HG03521 (cell line): ENCODE measurements at regions not wholly inside any gene's neighbourhood (a gene's known extent, or its start where the extent isn't known, plus 50 kb on each side); places are given as distances from the start of the nearest gene placed in this dataset.
"Not testable (repeated sequence)": the region's sequence is repeated elsewhere in the genome, so short reads cannot be mapped to it uniquely, and the experiment has no call there.

ENCODE experiments used
- ATAC-seq: cut with Tn5 transposase; IDR thresholded peaks from one replicate; pipeline ENCODE4 v1.9.1; 2021; ENCODE audit warnings: mild to moderate bottlenecking, moderate library complexity; ENCODE audit not compliant: unreplicated experiment

DNA sequence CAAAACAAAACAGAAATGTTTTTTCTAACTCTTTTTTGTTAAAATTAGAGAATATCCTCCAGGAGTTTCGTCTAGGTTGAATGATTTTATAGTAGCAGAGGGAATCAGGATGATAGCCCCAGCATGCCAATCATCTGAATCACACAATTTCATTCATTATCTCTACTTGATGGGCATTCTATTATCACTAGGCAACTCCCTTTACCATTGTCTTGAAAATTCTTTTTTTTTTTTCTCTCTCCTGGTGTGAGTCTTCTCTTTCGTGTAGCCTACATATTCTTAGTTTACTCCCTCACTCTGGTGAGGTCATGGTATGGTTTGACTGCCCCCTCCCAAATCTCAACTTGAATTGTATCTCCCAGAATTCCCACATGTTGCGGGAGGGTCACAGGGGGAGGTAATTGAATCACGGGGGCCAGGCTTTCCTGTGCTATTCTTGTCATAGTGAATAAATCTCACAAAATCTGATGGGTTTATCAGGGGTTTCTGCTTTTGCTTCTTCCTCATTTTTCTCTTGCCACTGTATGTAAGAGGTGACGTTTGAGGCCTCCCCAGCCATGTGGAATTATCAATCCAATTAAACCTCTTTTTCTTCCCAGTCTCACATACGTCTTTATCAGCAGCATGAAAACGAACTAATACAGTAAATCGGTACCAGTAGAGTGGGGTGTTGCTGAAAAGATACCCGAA, 105.0 kb downstream of the OTUD1 start:
- no peak for ATAC-seq

DNA sequence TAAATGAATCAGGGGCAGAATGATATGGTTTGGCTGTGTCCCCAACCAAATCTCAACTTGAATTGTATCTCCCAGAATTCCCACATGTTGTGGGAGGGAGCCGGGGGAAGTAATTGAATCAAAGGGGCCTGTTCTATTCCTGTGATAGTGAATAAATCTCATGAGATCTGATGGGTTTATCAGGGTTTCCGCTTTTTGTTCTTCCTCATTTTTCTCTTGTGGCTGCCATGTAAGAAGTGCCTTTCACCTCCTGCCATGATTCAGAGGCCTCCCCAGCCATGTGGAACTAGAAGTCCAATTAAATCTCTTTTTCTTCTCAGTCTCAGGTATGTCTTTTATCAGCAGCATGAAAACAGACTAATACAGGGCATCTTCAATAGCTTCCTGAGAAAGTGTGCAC, 107.0 kb downstream of the OTUD1 start:
- not testable (repeated sequence) for ATAC-seq

DNA sequence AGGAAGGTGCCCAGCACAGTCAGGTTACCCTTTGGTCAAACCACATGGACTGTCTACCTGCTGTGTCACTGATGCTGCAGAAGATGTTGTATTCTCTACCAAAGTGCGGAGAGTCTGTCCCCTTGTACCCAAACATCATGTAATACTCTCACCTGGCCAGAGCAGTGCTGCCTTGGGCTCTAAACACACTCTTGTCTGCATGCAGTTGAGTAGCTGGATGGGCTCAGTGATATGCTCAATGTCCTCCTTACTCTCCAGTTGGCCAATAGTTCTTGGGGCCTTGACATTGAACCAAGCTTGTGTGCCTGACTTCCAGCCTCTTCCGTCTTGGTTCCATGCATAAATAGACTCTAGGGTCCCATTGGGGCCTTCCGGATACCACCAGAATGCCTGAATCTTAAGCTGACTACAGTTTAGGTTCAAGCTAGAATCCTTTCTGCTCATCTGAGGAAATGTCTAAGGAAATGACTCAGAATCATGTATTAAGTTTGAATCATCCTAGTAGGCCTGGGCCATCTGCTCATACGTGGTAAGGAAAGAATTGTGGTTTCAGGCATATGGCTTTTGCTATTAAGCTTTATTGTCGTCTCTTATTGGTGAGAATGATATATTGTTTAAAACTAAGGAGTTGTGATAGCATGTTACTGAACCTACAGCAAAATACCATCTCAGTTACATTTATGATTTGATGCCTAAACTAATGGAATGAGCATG, 118.0 kb downstream of the OTUD1 start:
- no peak for ATAC-seq

DNA sequence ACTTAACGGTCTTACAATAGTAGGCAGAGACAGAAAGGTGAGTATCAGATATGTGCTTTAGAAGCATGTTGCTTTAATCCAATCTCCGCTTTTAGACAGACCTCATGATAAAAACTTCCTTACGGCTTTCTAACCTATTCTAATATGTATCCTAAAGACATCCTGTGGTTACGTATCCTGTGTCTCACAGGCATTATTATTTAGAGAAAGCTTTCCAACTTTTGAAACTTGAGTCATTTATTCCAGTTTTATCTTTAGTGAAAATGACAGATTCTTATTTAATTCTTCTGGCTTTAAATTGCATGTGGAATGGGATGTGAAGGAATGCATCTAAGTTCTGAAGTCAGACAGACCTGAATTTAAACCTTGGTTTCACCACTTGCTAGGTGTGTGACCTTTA, 118.9 kb downstream of the OTUD1 start:
- ATAC-seq, result no peak

DNA sequence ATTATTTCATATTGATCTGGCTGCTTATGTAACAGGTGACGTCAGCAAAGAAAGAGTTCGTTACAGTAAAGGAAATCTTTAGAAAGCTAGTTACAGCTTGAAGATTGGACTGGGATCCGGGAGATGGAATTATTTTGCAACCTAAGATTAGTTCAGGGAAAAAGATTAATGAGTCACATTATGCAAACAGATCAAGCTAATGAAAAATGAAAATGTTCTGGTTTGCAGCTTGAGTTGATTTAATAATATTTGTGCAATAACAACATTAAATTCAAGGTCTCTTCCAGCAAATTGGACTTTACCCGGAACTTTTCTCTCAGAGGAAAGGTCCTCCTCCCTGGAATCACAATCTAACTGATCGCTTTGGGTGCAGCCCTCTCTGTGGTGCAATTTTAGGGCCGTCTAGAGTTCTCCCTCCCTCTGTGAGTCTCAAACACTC, 119.5 kb downstream of the OTUD1 start:
- ATAC-seq, result no peak

DNA sequence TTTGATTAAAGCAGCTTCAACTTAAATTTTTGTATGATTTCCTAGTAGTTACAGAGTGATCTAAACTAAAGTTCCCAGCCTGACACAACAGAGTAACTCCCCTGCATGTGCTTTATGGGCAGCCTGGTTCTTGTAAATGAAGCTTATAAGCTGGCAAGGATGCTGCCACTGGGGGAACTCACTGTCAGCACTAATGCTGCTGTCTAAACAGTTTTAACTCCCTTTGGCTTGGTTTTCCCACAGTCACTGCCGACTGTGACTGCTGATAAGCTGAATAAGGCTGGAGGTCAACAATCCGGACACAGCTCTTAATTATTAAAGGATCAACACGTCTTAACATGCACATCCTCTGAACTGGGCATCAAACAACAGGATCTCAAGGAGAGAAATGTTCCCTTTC, 130.1 kb downstream of the OTUD1 start:
- no peak for ATAC-seq

DNA sequence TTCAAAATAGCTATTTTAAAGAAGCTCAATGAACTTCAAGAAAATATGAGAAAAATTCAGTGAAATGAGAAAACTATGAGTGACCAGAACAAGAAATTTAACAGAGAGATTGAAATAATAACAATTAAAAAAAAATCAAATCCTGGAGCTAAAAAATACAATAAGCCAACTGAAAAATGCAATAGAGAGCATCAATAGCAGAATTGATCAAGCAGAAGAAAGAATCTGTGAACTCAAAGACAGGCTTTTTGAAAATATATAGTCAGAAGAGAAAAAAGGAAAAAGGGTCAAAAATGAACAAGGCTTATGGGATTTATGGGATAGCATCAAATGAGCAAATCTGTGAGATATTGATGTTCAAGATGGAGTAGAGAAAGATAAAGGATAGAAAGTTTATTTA, 133.0 kb downstream of the OTUD1 start:
- no peak for ATAC-seq

DNA sequence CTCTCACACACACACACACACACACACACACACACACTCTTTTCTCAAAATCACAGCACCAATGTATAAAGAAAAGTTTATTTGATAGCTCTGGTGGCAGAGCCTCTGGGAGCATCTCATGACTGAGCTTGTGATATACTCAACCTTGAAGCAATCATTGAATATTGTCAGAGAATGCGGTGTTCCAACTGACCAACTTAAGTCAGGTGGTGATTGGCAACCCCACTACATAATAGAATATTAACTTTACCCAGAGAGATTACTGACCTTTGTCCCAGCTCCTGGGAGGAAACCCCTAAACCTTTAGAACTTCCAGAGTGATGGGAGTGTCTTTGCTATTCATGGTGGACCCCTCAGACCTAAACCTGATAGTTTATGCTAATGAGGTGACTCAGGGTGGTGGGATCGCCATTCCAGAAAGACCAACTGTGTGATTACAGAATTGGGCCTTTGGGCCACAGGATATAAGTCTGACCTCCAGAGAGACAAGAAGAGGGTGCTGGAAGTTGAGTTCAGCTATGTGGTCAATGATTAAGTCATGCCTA, 143.1 kb downstream of the OTUD1 start:
- no peak for ATAC-seq

DNA sequence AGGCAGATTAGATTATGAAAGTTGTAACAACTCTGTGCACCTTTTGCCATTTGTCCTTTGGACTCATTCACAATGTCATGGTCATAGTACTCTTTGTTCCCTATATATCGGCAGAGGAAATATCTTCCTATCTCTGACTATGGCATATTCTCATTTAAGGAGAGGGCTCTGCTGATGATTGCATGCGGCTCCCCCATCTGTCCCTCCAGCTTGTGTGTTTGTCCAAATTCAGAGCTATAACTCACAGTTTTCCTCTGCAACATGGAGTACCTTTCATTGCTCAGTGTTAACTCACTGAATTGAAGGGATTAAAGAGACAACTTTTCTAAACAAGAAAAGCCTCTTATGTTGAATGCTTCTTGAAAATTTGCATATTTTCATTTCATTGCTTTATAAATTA, 145.5 kb downstream of the OTUD1 start:
- no peak for ATAC-seq

DNA sequence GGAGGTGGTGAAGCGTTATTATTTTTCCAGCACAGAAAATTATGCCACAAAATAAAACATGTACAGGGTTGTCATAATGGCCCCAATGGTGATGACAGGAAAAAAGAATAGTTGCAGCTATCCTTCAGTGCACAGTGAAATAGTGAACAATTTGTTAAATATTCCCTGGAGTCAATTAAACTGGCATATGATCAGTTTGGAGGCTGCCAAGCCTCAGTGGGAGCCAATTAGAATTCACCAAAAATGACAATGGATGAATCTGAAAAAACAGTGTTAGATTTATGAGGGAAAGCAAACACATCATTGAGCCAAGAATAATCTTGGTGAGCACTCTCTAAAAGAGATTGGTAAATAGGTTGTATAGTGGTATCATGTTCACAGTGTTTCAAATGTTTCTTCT, 146.3 kb downstream of the OTUD1 start:
- ATAC-seq, result no peak

DNA sequence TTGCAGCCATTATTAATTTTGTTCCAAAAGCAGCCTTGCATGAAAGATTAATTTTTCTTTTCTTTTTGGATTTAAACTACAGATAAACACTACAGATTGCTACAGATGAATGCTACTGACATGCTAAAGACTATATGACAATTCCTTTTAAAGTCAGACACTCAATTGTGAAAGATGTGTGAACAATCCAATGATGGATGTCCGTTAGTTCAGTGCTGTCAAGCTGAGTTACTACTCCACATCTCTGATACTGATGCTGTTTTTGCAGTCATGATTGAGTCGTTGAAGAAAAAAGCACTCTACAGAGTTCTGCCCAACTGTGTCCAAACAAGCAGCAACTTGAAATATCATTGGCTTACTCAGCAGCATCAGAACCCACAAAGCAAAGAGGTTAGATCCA, 146.8 kb downstream of the OTUD1 start:
- no peak for ATAC-seq

DNA sequence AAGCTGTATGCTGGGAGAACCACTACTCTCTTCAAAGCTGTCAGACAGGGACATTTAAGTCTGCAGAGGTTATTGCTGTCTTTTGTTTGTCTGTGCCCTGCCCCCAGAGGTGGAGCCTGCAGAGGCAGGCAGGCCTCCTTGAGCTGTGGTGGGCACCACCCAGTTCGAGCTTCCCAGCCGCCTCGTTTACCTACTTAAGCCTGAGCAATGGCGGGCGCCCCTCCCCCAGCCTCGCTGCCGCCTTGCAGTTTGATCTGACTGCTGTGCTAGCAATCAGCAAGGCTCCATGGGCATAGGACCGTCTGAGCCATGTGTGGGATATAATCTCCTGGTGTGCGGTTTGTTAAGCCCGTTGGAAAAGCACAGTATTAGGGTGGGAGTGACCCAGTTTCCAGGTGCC, 156.4 kb downstream of the OTUD1 start:
- not testable (repeated sequence) for ATAC-seq

DNA sequence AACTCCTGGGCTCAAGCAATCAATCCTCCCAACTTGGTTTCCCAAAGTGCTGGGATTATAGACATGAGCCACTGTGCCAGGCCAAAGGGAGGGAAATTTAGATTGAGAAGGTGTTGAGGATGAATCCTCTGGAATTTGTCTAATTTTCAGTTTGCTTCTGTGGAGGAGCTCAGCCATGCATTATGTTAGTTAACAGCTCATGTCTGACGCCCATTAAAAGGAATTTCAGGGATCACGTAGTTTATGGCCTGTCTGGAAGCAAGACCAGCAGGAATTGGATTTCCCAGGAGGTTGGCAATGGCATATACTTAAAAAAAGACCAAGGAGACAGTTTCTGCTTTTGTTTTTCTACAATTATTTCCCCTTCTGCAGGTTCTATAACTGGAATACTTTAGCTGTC, 165.7 kb downstream of the OTUD1 start:
- no peak for ATAC-seq

DNA sequence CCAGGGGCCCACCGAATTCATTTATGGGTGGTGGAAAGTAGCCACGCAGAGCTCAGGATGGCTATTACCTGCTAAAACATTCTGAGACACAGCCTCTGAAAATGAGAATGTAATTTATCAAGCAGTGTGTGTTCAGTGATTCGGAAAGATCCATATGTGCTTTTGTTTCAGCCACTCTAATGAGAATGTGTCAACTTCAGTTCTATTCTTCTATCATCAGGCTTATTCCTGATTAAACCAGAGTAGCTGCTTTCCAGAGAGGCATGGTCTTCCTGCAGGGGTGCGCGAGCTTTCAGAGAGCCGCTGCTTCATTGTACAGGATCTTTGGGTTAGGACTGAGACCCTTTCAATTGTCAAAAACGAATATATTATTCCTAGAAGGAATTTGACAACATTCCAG, 167.6 kb downstream of the OTUD1 start:
- ATAC-seq, result no peak

DNA sequence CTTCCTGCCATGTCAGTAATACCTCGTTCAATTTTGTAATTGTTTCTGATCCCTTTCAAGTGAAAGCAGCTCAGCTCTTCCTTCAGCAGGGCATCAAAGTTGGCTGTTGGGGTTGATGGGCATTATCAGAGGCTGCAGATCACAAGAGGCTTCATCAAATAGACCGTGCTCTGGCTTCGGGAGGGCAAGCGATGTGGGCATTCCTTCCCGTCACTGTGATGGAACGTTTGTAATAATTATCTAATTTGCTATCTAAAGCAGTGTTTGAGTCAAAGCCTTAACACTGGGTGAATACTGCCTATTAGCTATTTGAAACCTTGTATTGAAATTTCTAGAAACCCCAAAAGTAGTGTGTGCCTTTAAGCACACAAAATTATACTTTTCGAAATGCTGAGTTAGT, 170.1 kb downstream of the OTUD1 start:
- no peak for ATAC-seq

DNA sequence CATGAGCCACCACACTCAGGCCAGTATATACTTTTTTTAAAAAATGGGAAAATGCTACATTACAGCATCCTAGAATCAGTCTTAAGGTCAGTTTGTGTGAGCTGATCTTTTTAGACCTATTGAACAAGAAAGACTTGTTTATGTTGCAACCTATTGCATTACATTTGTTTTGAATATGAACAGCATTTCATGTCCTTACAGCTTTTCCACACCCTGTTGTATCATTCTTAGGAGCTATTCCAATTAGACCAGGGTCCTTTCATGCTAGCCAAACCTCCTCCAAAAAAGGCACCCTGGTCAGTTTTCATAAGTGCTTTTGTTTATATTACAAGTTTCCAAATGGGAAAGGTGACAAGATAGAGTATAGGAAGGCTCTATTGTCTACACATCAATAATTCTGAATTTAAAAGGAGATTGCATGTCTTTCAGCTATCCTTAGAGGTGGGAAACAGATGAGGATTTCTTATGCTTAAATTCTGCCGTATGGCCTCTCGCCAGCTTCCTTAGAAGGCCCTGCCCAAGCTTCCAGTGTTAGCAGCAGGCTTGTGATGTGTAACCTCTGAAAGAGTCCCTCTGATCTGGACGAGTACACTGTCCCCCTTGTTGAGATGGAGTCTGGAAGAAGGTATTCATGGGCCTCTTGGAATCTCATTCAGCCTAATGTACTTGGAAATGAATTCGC, 171.9 kb downstream of the OTUD1 start:
- ATAC-seq, result no peak

DNA sequence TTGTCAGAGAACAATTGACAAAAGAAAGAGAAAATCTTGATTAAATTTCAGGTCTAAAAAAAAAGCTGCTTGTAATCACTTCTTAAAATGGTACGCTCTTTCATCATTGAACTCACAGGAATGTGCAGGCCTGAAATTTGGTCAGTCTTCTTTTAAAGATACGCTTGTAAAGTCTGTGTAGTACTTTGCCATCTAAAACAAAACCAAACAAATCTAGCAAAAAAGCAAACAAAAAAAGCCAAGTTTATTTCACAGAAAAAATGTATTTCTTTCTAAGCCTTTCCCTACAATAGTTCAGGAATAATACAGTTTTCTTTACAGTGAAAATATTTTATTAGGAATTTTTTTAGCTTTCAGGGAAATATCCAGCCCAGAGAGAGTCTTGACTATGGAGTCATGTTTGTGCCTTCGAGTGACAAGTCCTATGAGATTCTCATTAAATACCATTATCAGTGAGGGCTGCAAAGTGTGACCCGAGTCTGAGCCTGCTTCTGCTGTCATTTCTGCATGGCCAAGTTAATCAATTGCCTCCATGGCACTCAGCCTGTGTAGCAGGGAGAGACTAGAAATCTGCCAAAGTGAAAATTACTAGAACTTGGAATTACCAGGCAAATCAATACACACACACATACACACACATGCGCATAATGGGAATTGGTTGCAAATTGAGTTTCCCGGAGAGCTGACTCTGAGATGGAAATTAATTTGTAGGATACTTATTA, 172.6 kb downstream of the OTUD1 start:
- no peak for ATAC-seq

DNA sequence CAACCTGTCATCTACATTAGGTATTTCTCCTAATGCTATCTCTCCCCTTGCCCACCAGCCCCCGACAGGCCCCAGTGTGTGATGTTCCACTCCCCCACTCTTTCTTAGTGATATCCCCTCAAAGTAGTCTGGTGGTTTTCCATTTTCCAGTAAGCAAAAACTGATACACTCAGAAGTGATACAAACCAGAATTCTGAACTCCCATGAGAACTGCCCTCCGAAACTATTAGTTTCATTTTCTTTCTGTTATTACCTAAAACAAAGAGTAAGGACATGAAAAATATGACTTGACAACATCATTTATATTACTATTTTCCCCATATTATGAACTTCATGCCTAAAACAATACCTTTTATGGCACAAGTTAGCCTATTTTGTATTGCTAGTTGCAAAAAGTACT, 175.0 kb downstream of the OTUD1 start:
- peak; percentile 40 for ATAC-seq

DNA sequence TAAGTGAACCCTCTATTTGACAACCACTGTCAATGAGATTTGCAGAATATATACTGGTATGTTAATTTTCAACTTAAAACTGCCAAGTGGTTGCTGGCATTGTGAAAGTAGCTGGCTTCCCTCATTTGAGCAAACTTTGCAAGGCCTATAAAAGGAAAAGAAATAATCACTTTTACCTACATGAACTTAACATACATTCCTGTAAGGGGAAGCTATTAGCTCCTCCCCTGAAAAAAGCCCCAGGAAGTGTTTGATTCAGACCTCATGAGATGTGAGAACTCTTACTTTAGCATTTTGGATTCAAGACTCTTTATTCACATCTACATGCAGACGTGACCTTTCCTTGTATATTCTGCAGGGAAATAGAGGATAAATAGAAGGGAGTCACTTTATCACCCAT, 175.6 kb downstream of the OTUD1 start:
- no peak for ATAC-seq

DNA sequence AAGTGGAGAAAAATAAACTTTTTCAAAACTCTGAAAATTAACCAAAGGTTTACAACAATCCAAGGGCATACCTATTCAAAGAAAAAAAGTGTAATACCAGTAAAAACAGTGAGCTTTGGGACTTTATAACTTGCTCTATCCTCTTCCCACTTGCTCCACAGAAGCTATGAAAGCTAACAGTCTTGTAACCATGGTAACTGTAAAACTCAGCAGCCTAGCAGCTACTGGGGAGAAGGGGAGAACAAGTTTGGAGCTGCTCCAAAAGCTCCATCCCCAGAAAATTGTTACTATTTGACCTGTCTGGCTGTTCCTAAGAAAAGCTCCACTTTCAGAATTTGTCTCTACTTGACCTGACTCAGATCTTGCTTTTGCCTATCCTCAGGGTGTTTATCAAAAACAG, 191.5 kb downstream of the OTUD1 start:
- ATAC-seq, result no peak

DNA sequence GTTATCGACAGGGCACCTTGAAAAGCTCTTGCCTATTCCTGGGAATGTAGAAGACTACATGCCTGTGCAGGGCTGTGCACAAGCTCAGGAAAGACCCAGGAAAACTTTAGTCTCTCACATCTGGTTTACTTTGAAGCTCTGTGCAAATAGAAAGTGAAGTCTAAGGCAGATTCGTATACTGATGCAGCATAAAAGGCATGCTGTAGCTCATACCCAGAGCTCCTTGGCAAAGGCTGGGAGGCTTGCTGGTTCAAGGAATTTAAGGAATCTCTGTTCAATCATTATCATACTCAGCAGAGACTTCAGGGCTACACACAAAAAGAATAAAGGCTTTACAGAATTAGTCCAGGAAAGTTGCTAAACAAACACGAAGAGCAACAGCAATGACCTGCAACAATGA, 192.0 kb downstream of the OTUD1 start:
- ATAC-seq, result no peak
